Uterus (tissue), 2 donors: ENCODE measurements at regions not wholly inside any gene's neighbourhood (a gene's known extent, or its start where the extent isn't known, plus 50 kb on each side); places are given as distances from the start of the nearest gene placed in this dataset.

Experiments used
- CTCF ChIP-seq, 4 experiments: fragments of 200-600 bp in 2 of 4; fragments of 450-650 bp in 2 of 4; sonication (generic) in 2 of 4; IDR thresholded peaks; one replicate each; pipeline ENCODE4 v1.5.1; 2016 to 2019; ENCODE audit warnings: antibody characterized with exemption in 4 of 4, mild to moderate bottlenecking in 2 of 4, moderate library complexity in 1 of 4
- POLR2A ChIP-seq, 2 donors: fragments of 450-650 bp; IDR thresholded peaks; one replicate each; pipeline ENCODE4 v1.6.1; 2016; ENCODE audit warnings: antibody characterized with exemption in 2 of 2, mild to moderate bottlenecking in 1 of 2, moderate library complexity in 1 of 2

GRCh38 chrX:131958724-131959123, 64.4 kb upstream of the STK26 start:
- no peak for TF ChIP-seq CTCF (IDR thresholded peaks at IDR 0.05)
- no peak for TF ChIP-seq POLR2A (IDR thresholded peaks at IDR 0.05)
